Smooth muscle cell (in vitro differentiated cells): ENCODE measurements at regions not wholly inside any gene's neighbourhood (a gene's known extent, or its start where the extent isn't known, plus 50 kb on each side); places are given as distances from the start of the nearest gene placed in this dataset.

Experiments
- DNase-seq: peaks from one replicate; lab custom pipeline; 2025; ENCODE audit not compliant: unreplicated experiment; lab: John Stamatoyannopoulos, UW
- H2AFZ ChIP-seq: fragments of 200-600 bp; sonication (generic); 2 replicates; pipeline ENCODE4 v1.6.0; 2016; ENCODE audit warnings: antibody characterized with exemption, low read depth, mild to moderate bottlenecking
- H3F3A ChIP-seq: fragments of 200-600 bp; sonication (generic); 2 replicates; pipeline ENCODE4 v1.6.0; 2017; ENCODE audit warnings: antibody characterized with exemption, low read depth
- H3K27ac ChIP-seq: fragments of 200-600 bp; sonication (generic); 2 replicates; pipeline ENCODE4 v1.5.1; 2016; ENCODE audit warnings: low read depth, mild to moderate bottlenecking
- H3K27me3 ChIP-seq: fragments of 200-600 bp; sonication (generic); 2 replicates; pipeline ENCODE4 v1.6.1; 2016; ENCODE audit warnings: low read depth, mild to moderate bottlenecking
- H3K36me3 ChIP-seq: fragments of 200-600 bp; sonication (generic); 2 replicates; pipeline ENCODE4 v1.5.1; 2016; ENCODE audit warnings: low read depth
- H3K4me1 ChIP-seq: fragments of 200-600 bp; sonication (generic); 2 replicates; pipeline ENCODE4 v1.5.1; 2016; ENCODE audit warnings: low read depth
- H3K4me2 ChIP-seq: fragments of 200-600 bp; sonication (generic); 2 replicates; pipeline ENCODE4 v1.6.0; 2016; ENCODE audit warnings: mild to moderate bottlenecking
- H3K4me3 ChIP-seq: fragments of 200-600 bp; sonication (generic); 2 replicates; pipeline ENCODE4 v1.5.1; 2016; ENCODE audit warnings: mild to moderate bottlenecking
- H3K79me2 ChIP-seq: fragments of 200-600 bp; sonication (generic); 2 replicates; pipeline ENCODE4 v1.6.0; 2016; ENCODE audit warnings: low read depth, mild to moderate bottlenecking
- H3K9ac ChIP-seq: fragments of 200-600 bp; sonication (generic); 2 replicates; pipeline ENCODE4 v1.6.0; 2016; ENCODE audit warnings: low read depth
- H3K9me3 ChIP-seq: fragments of 200-600 bp; sonication (generic); replicated peaks from 2 replicates; pipeline ENCODE4 v1.5.1; 2016; ENCODE audit warnings: low read depth
- H4K20me1 ChIP-seq: fragments of 200-600 bp; sonication (generic); 2 replicates; pipeline ENCODE4 v1.6.0; 2016; ENCODE audit warnings: low read depth
- WGBS: methylation state at CpG from one replicate; pipeline ENCODE4 v1.1.7; 2016; ENCODE audit warnings: low lambda C conversion rate; 5-methylcytosine and 5-hydroxymethylcytosine counted together
- TF ChIP-seq, protein P1 (sequence below): fragments of 200-600 bp; sonication (generic); IDR thresholded peaks from 2 replicates; pipeline ENCODE4 v1.5.1; 2017; ENCODE audit warnings: borderline replicate concordance, mild to moderate bottlenecking, antibody characterized with exemption; ENCODE audit not compliant: insufficient read depth, poor library complexity, severe bottlenecking

- no peak overlapping the region for H3K27ac ChIP-seq
- H3K9ac ChIP-seq: no peak overlapping the region
- TF ChIP-seq, protein P1, sequence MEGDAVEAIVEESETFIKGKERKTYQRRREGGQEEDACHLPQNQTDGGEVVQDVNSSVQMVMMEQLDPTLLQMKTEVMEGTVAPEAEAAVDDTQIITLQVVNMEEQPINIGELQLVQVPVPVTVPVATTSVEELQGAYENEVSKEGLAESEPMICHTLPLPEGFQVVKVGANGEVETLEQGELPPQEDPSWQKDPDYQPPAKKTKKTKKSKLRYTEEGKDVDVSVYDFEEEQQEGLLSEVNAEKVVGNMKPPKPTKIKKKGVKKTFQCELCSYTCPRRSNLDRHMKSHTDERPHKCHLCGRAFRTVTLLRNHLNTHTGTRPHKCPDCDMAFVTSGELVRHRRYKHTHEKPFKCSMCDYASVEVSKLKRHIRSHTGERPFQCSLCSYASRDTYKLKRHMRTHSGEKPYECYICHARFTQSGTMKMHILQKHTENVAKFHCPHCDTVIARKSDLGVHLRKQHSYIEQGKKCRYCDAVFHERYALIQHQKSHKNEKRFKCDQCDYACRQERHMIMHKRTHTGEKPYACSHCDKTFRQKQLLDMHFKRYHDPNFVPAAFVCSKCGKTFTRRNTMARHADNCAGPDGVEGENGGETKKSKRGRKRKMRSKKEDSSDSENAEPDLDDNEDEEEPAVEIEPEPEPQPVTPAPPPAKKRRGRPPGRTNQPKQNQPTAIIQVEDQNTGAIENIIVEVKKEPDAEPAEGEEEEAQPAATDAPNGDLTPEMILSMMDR: no peak
- no peaks in the 10 kb centered on the region for H3K27me3 ChIP-seq
- no peaks in the 10 kb centered on the region for H4K20me1 ChIP-seq
- no peak for DNase-seq
- no peaks in the 10 kb centered on the region for H3K9me3 ChIP-seq
- H3K4me1 ChIP-seq: no peaks in the 10 kb centered on the region
- no peaks in the 10 kb centered on the region for H3K79me2 ChIP-seq
- no peak overlapping the region for H3K4me2 ChIP-seq
- 91% methylated on average over 6 of the region's 6 CpGs for WGBS
- H3K4me3 ChIP-seq: no peak overlapping the region
- no peak overlapping the region for H2AFZ ChIP-seq
- no peaks in the 10 kb centered on the region for H3K36me3 ChIP-seq
- no peaks in the 10 kb centered on the region for H3F3A ChIP-seq
Measured at GRCh38 chr18:11496526-11497172, 112.7 kb upstream of the SLC35G4 start.

GRCh38 chr18:11495441-11495840, 114.0 kb upstream of the SLC35G4 start:
- no peak overlapping the region for H3K27ac ChIP-seq
- no peaks in the 10 kb centered on the region for H4K20me1 ChIP-seq
- no peaks in the 10 kb centered on the region for H3K9me3 ChIP-seq
- H3K4me1 ChIP-seq: no peaks in the 10 kb centered on the region
- no peak for DNase-seq
- H3K4me2 ChIP-seq: no peak overlapping the region
- H3K36me3 ChIP-seq: no peaks in the 10 kb centered on the region
- no peaks in the 10 kb centered on the region for H3K79me2 ChIP-seq
- H3K9ac ChIP-seq: no peak overlapping the region
- no peaks in the 10 kb centered on the region for H3K27me3 ChIP-seq
- H3K4me3 ChIP-seq: no peak overlapping the region
- WGBS: 76% methylated on average over 6 of the region's 6 CpGs
- H2AFZ ChIP-seq: no peak overlapping the region
- no peaks in the 10 kb centered on the region for H3F3A ChIP-seq
- TF ChIP-seq, protein P1: no peak

DNA sequence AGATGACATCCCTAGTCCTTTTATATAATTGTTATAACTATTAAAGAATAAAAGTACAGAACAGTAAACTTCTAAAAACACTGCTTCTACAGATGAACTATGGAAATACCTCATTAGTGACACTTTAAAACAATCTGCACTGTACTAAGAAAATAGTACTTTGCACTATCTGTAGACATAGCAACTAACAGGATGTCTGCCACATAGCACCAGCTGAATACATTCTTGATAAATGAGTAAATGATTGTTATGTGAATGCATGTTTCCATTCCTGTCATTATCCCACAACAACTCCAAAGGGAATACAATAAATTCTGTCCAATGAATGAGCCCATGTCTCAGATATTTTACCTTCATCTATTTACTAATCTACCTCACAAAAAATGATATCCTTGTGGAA, 115.3 kb upstream of the SLC35G4 start:
- no peaks in the 10 kb centered on the region for H3K27me3 ChIP-seq
- H3K36me3 ChIP-seq: no peaks in the 10 kb centered on the region
- no peaks in the 10 kb centered on the region for H4K20me1 ChIP-seq
- TF ChIP-seq, protein P1: no peak
- no peak overlapping the region for H2AFZ ChIP-seq
- H3K9me3 ChIP-seq: no peaks in the 10 kb centered on the region
- H3K9ac ChIP-seq: no peak overlapping the region
- H3K4me1 ChIP-seq: no peaks in the 10 kb centered on the region
- DNase-seq: no peak
- no peaks in the 10 kb centered on the region for H3F3A ChIP-seq
- H3K79me2 ChIP-seq: no peaks in the 10 kb centered on the region
- H3K4me3 ChIP-seq: no peak overlapping the region
- H3K27ac ChIP-seq: no peak overlapping the region
- H3K4me2 ChIP-seq: no peak overlapping the region

- DNase-seq: no peak
- Histone ChIP-seq H3F3A (no peaks in the 10 kb centered on the region), H3K36me3 (no peaks in the 10 kb centered on the region), H3K9ac (no peak overlapping the region), H3K27me3 (no peaks in the 10 kb centered on the region), H3K4me3 (no peak overlapping the region), H2AFZ (no peak overlapping the region), H3K4me1 (no peaks in the 10 kb centered on the region), H3K4me2 (no peak overlapping the region), H3K27ac (no peak overlapping the region), H3K79me2 (no peaks in the 10 kb centered on the region), H4K20me1 (no peaks in the 10 kb centered on the region), H3K9me3 (no peaks in the 10 kb centered on the region)
- TF ChIP-seq, protein P1: no peak
- WGBS: 94% methylated on average over 4 of the region's 4 CpGs
Measured at GRCh38 chr18:11489266-11489899, 120.0 kb upstream of the SLC35G4 start.
